SK-N-SH (cell line): ENCODE measurements at regions not wholly inside any gene's neighbourhood (a gene's known extent, or its start where the extent isn't known, plus 50 kb on each side); places are given as distances from the start of the nearest gene placed in this dataset.

ENCODE experiments used
- CTCF ChIA-PET: fragments of 300-600, 350-600 bp; formaldehyde crosslinking; extraction: SDS; loops from one replicate; lab custom pipeline; 2021; lab: Yijun Ruan, JAX
- POLR2A ChIA-PET: fragments of 350-600 bp; sonication (Branson Sonifier 250); formaldehyde crosslinking; extraction: SDS; loops from one replicate; lab custom pipeline; 2020; ENCODE audit warnings: antibody characterized with exemption, inconsistent platforms; lab: Yijun Ruan, JAX
- DNase-seq: peaks from one replicate; pipeline ENCODE4 v3.0.0; 2012
- H2AFZ ChIP-seq: fragments of 200-600 bp; sonication (generic); 2 replicates; pipeline ENCODE4 v1.8.1; 2016; ENCODE audit warnings: antibody characterized with exemption, mild to moderate bottlenecking, low read depth
- H3F3A ChIP-seq: fragments of 200-600 bp; sonication (generic); replicated peaks from 2 replicates; pipeline ENCODE3; 2016; ENCODE audit warnings: antibody characterized with exemption, mild to moderate bottlenecking; ENCODE audit not compliant: insufficient read depth
- H3K27ac ChIP-seq, 2 experiments: fragments of 200-500 bp in 1 of 2; fragments of 200-600 bp in 1 of 2; sonication (Bioruptor generic) in 1 of 2; sonication (generic), shearing (Covaris generic) in 1 of 2; 2 replicates each; pipeline versions ENCODE4 v1.5.1 to v1.6.1; 2014 to 2016; ENCODE audit warnings: low read depth in 2 of 2, inconsistent platforms in 1 of 2, low read length in 1 of 2, mild to moderate bottlenecking in 1 of 2, mixed read lengths in 1 of 2
- H3K27me3 ChIP-seq: fragments of 200-600 bp; sonication (generic), shearing (Covaris generic); 2 replicates; pipeline ENCODE4 v1.6.1; 2016; ENCODE audit warnings: mixed run types; ENCODE audit not compliant: insufficient read depth
- H3K36me3 ChIP-seq, 2 experiments: fragments of 200-500 bp in 1 of 2; fragments of 200-600 bp in 1 of 2; sonication (Bioruptor generic) in 1 of 2; sonication (generic) in 1 of 2; replicated peaks in 1 of 2; 2 replicates each; pipeline versions ENCODE3 to v1.5.1; 2014 to 2016; ENCODE audit warnings: low read length in 1 of 2, mild to moderate bottlenecking in 1 of 2; ENCODE audit not compliant: insufficient read depth in 2 of 2, control insufficient read depth in 1 of 2
- H3K4me1 ChIP-seq, 2 experiments: fragments of 200-500 bp in 1 of 2; fragments of 200-600 bp in 1 of 2; sonication (Bioruptor generic) in 1 of 2; sonication (generic), shearing (Covaris generic) in 1 of 2; 2 replicates each; pipeline versions ENCODE4 v1.5.1 to v1.6.1; 2014 to 2016; ENCODE audit warnings: low read depth in 1 of 2, low read length in 1 of 2, mixed run types in 1 of 2; ENCODE audit not compliant: insufficient read depth in 2 of 2, control insufficient read depth in 1 of 2
- H3K4me2 ChIP-seq: fragments of 200-600 bp; sonication (generic), shearing (Covaris generic); 2 replicates; pipeline ENCODE4 v1.6.1; 2017; ENCODE audit warnings: mixed run types
- H3K4me3 ChIP-seq, 2 experiments: fragments of 200-500 bp in 1 of 2; fragments of 200-600 bp in 1 of 2; sonication (Bioruptor generic) in 1 of 2; sonication (generic), shearing (Covaris generic) in 1 of 2; 2 replicates each; pipeline versions ENCODE4 v1.5.1 to v1.8.1; 2014 to 2016; ENCODE audit warnings: low read depth in 2 of 2, inconsistent platforms in 1 of 2, low read length in 1 of 2, mild to moderate bottlenecking in 1 of 2, mixed read lengths in 1 of 2, moderate library complexity in 1 of 2
- H3K79me2 ChIP-seq: fragments of 200-600 bp; sonication (generic); 2 replicates; pipeline ENCODE4 v1.8.1; 2017; ENCODE audit warnings: mild to moderate bottlenecking; ENCODE audit not compliant: insufficient read depth
- H3K9ac ChIP-seq: fragments of 200-600 bp; sonication (generic); 2 replicates; pipeline ENCODE4 v1.6.1; 2017; ENCODE audit warnings: mixed run types
- H3K9me2 ChIP-seq: fragments of 200-600 bp; sonication (generic); 2 replicates; pipeline ENCODE4 v1.6.1; 2017; ENCODE audit warnings: mixed run types
- H3K9me3 ChIP-seq: fragments of 200-600 bp; sonication (generic); 2 replicates; pipeline ENCODE4 v1.6.1; 2017; ENCODE audit warnings: mixed run types, mild to moderate bottlenecking, moderate library complexity
- H4K20me1 ChIP-seq: fragments of 200-600 bp; sonication (generic); 2 replicates; pipeline ENCODE4 v1.6.1; 2017; ENCODE audit warnings: mild to moderate bottlenecking, mixed run types; ENCODE audit not compliant: insufficient read depth
- CTCF ChIP-seq: fragments of 200-600 bp; sonication (generic); IDR thresholded peaks from 2 replicates; pipeline ENCODE4 v1.6.1; 2017; ENCODE audit warnings: antibody characterized with exemption, mild to moderate bottlenecking, moderate library complexity
- FOXM1 ChIP-seq: IDR thresholded peaks from 2 replicates; pipeline ENCODE4 v1.4.0; 2012; ENCODE audit warnings: low read depth, mild to moderate bottlenecking
- GABPA ChIP-seq: IDR thresholded peaks from 2 replicates; pipeline ENCODE4 v1.4.0; 2012; ENCODE audit warnings: low read depth, mild to moderate bottlenecking
- IRF3 ChIP-seq: fragments of 150-350 bp; IDR thresholded peaks from 2 replicates; pipeline ENCODE4 v1.6.1; 2016; ENCODE audit warnings: mild to moderate bottlenecking, low read depth, low read length
- PBX3 ChIP-seq: IDR thresholded peaks from 2 replicates; pipeline ENCODE4; 2012
- POLR2AphosphoS5 ChIP-seq: IDR thresholded peaks from 2 replicates; pipeline ENCODE4 v1.6.1; 2012; ENCODE audit warnings: low read depth, low read length
- RAD21 ChIP-seq: IDR thresholded peaks from 2 replicates; pipeline ENCODE4 v1.6.1; 2012; ENCODE audit warnings: mild to moderate bottlenecking, low read length
- RCOR1 ChIP-seq: fragments of 150-350 bp; IDR thresholded peaks from 2 replicates; pipeline ENCODE4 v1.6.1; 2017; ENCODE audit warnings: antibody characterized with exemption, low read length
- RFX5 ChIP-seq: IDR thresholded peaks from 2 replicates; pipeline ENCODE4 v1.6.1; 2012; ENCODE audit warnings: mild to moderate bottlenecking, improper control_type of control experiment, low read length
- RXRA ChIP-seq: IDR thresholded peaks from 2 replicates; pipeline ENCODE4 v1.4.0; 2012; ENCODE audit warnings: low read depth, mild to moderate bottlenecking, borderline replicate concordance
- SIN3A ChIP-seq: IDR thresholded peaks from 2 replicates; pipeline ENCODE4 v1.6.1; 2012; ENCODE audit warnings: low read depth, mild to moderate bottlenecking, low read length, moderate library complexity, borderline replicate concordance
- TCF12 ChIP-seq: IDR thresholded peaks from 2 replicates; pipeline ENCODE4 v1.4.0; 2012
- TEAD4 ChIP-seq: IDR thresholded peaks from 2 replicates; pipeline ENCODE4 v1.4.0; 2012; ENCODE audit warnings: mild to moderate bottlenecking, borderline replicate concordance; ENCODE audit not compliant: insufficient read depth
- USF2 ChIP-seq: fragments of 150-350 bp; IDR thresholded peaks from 2 replicates; pipeline ENCODE4 v1.6.1; 2017; ENCODE audit warnings: antibody characterized with exemption, low read length, low read depth, borderline replicate concordance
- ZBTB33 ChIP-seq: IDR thresholded peaks from 2 replicates; pipeline ENCODE4 v1.4.0; 2012; ENCODE audit warnings: low read depth, borderline replicate concordance
- WGBS: methylation state at CpG from one replicate; pipeline ENCODE4 v1.1.6; 2017; ENCODE audit warnings: low lambda C conversion rate; 5-methylcytosine and 5-hydroxymethylcytosine counted together

- TF ChIP-seq CTCF: no peak
- TF ChIP-seq USF2: no peak
These were observed 673.8 kb downstream of the BRD1 start (continued) for GRCh38 chr22:49153921-49154320.

- 48% methylated on average over 10 of the region's 20 CpGs for WGBS
- H3K36me3 ChIP-seq: no peaks in the 10 kb centered on the region
- no peaks in the 10 kb centered on the region for H4K20me1 ChIP-seq
- no peak overlapping the region for H3K4me2 ChIP-seq
- CTCF ChIA-PET: interaction anchor here (0.7 to 1.0 kb wide), 2 partner anchors 22 to 107 kb away, joined by 3 to 4 read pairs; no protein-coding TSS in a partner anchor
- POLR2A ChIA-PET: no interaction called here
- peaks cover 0 to 69% of the 10 kb centered on the region in 2 experiments; a peak in 1 of 4 replicates for H3K4me1 ChIP-seq
- no peaks in the 10 kb centered on the region for H3F3A ChIP-seq
- no peaks in the 10 kb centered on the region for H3K79me2 ChIP-seq
- no peak overlapping the region for H3K9ac ChIP-seq
- no peak overlapping the region for H3K4me3 ChIP-seq
- DNase-seq: no peak
- TF ChIP-seq TCF12 (no peak), RXRA (no peak), RFX5 (no peak), RAD21 (no peak), RCOR1 (no peak)
- TF ChIP-seq, all 33 proteins: peak for 0
- Histone ChIP-seq H2AFZ (no peak overlapping the region), H3K9me2 (no peaks in the 10 kb centered on the region), H3K27me3 (no peaks in the 10 kb centered on the region), H3K9me3 (no peaks in the 10 kb centered on the region), H3K27ac (peak overlapping the region in 1 of 2 experiments; percentile 73; a peak in 1 of 4 replicates)
These were observed 674.5 kb downstream of the BRD1 start for GRCh38 chr22:49152939-49153770.

GRCh38 chr22:49152127-49152938 lies 675.3 kb downstream of the BRD1 start:
- Histone ChIP-seq H3K9me3 (no peaks in the 10 kb centered on the region), H3K36me3 (no peaks in the 10 kb centered on the region), H3K4me2 (no peak overlapping the region), H3K79me2 (no peaks in the 10 kb centered on the region), H3K9me2 (no peaks in the 10 kb centered on the region), H2AFZ (no peak overlapping the region), H3K9ac (no peak overlapping the region), H3K27ac (peak overlapping the region in 1 of 2 experiments; percentile 73; a peak in 1 of 4 replicates), H3K27me3 (no peaks in the 10 kb centered on the region), H3F3A (no peaks in the 10 kb centered on the region), H3K4me1 (peaks cover 0 to 67% of the 10 kb centered on the region in 2 experiments; a peak in 1 of 4 replicates), H3K4me3 (no peak overlapping the region), H4K20me1 (no peaks in the 10 kb centered on the region)
- 0% methylated on average over 2 of the region's 13 CpGs for WGBS
- ChIA-PET POLR2A (no interaction called here), CTCF (interaction anchor here (0.7 to 1.0 kb wide), 2 partner anchors 21 to 106 kb away, joined by 3 to 4 read pairs; no protein-coding TSS in a partner anchor)
- DNase-seq: peak; percentile 52
- TF ChIP-seq POLR2AphosphoS5 (no peak), FOXM1 (no peak), RAD21 (no peak), IRF3 (no peak), SIN3A (no peak), ZBTB33 (no peak), GABPA (no peak), TEAD4 (no peak), PBX3 (no peak), RFX5 (no peak)
